T-cell (primary cell): ENCODE measurements at regions not wholly inside any gene's neighbourhood (a gene's known extent, or its start where the extent isn't known, plus 50 kb on each side); places are given as distances from the start of the nearest gene placed in this dataset.

Experiments used
- ATAC-seq, 4 experiments: fragments of 200-7000 bp in 3 of 4; fragments of 150-1000 bp in 1 of 4; cut with Tn5 transposase; replicated peaks in 1 of 4; 1 replicate in 3 of 4; 2 replicates in 1 of 4; pipeline ENCODE4 v1.10.0; 2021; ENCODE audit warnings: moderate library complexity in 3 of 4, mild to moderate bottlenecking in 2 of 4, moderate number of reproducible peaks in 1 of 4
- CTCF ChIA-PET, 2 donors: fragments of 300-600 bp; sonication (Branson Sonifier 250); formaldehyde crosslinking; loops; one replicate each; lab custom pipeline; 2022; ENCODE audit warnings: antibody characterized with exemption in 2 of 2; lab: Charles Lee
- POLR2A ChIA-PET, 2 donors: fragments of 300-600 bp; sonication (Branson Sonifier 250); formaldehyde crosslinking; loops; one replicate each; lab custom pipeline; 2022; ENCODE audit warnings: antibody characterized with exemption in 2 of 2; lab: Charles Lee
- DNase-seq, 35 experiments: peaks; one replicate each; pipeline versions ENCODE4 v3.0.0 to v3.0.0-alpha.2; 2013 to 2023
- H3K27ac ChIP-seq: one replicate; pipeline ENCODE4 v1.5.1; 2013; ENCODE audit warnings: low read length
- H3K27me3 ChIP-seq, 2 experiments: replicated peaks in 1 of 2; 1 replicate in 1 of 2; 2 replicates in 1 of 2; pipeline versions ENCODE4 v1.6.1 to v1.7.0; 2013; ENCODE audit warnings: low read length in 1 of 2, mixed read lengths in 1 of 2; ENCODE audit not compliant: control insufficient read depth in 2 of 2, insufficient read depth in 2 of 2; ENCODE audit errors: extremely low read depth in 1 of 2
- H3K36me3 ChIP-seq, 2 donors: 1 replicate in 1 of 2; 2 replicates in 1 of 2; pipeline versions ENCODE4 v1.6.1 to v1.7.0; 2013; ENCODE audit warnings: low read length in 1 of 2; ENCODE audit not compliant: control insufficient read depth in 2 of 2, insufficient read depth in 1 of 2; ENCODE audit errors: extremely low read depth in 1 of 2
- H3K4me1 ChIP-seq, 2 experiments: 1 replicate in 1 of 2; 2 replicates in 1 of 2; pipeline versions ENCODE4 v1.6.1 to v1.7.0; 2013; ENCODE audit warnings: low read length in 2 of 2, mixed read lengths in 1 of 2; ENCODE audit not compliant: insufficient read depth in 2 of 2, control insufficient read depth in 1 of 2; ENCODE audit errors: extremely low read depth in 1 of 2
- H3K4me3 ChIP-seq, 2 donors: 1 replicate in 1 of 2; 2 replicates in 1 of 2; pipeline versions ENCODE4 v1.5.1 to v1.7.0; 2013; ENCODE audit warnings: mild to moderate bottlenecking in 2 of 2, low read length in 1 of 2, moderate library complexity in 1 of 2; ENCODE audit not compliant: control insufficient read depth in 1 of 2; ENCODE audit errors: extremely low read depth in 1 of 2
- H3K9me3 ChIP-seq: 2 replicates; pipeline ENCODE4 v1.7.0; 2013
- H3K27ac Mint-ChIP-seq, 2 donors: one replicate each; pipeline ENCODE4 v1.8.0; 2020 to 2021; ENCODE audit warnings: mild to moderate bottlenecking in 2 of 2, mixed read lengths in 2 of 2
- H3K27me3 Mint-ChIP-seq, 2 donors: one replicate each; pipeline ENCODE4 v1.8.0; 2021 to 2022; ENCODE audit warnings: mixed read lengths in 2 of 2
- H3K36me3 Mint-ChIP-seq: one replicate; pipeline ENCODE4 v1.8.0; 2021; ENCODE audit warnings: mixed read lengths
- H3K4me1 Mint-ChIP-seq, 3 donors: one replicate each; pipeline ENCODE4 v1.8.0; 2020 to 2022; ENCODE audit warnings: mixed read lengths in 3 of 3, mild to moderate bottlenecking in 1 of 3
- H3K4me3 Mint-ChIP-seq, 3 donors: one replicate each; pipeline ENCODE4 v1.8.0; 2020 to 2022; ENCODE audit warnings: mild to moderate bottlenecking in 3 of 3, mixed read lengths in 3 of 3, moderate library complexity in 3 of 3
- H3K9me3 Mint-ChIP-seq, 3 donors: one replicate each; pipeline ENCODE4 v1.8.0; 2020 to 2022; ENCODE audit warnings: mixed read lengths in 3 of 3
- WGBS: methylation state at CpG from one replicate; pipeline ENCODE4 v1.1.5; 2013; ENCODE audit warnings: missing lambda C conversion rate; ENCODE audit not compliant: insufficient coverage; 5-methylcytosine and 5-hydroxymethylcytosine counted together

GRCh38 chr4:149136951-149137620 lies 678.6 kb downstream of the IQCM start:
- Histone ChIP-seq H3K27ac (no peak overlapping the region), H3K9me3 (no peaks in the 10 kb centered on the region), H3K36me3 (no peaks in the 10 kb centered on the region), H3K4me3 (no peak overlapping the region), H3K27me3 (no peaks in the 10 kb centered on the region), H3K4me1 (no peaks in the 10 kb centered on the region)
- no peak for DNase-seq
- ChIA-PET CTCF (no interaction called here), POLR2A (no interaction called here)
- H3K4me3 Mint-ChIP-seq: no peak overlapping the region
- no peaks in the 10 kb centered on the region for H3K36me3 Mint-ChIP-seq
- H3K9me3 Mint-ChIP-seq: peaks cover 0 to 14% (median 8%) of the 10 kb centered on the region in 3 donors
- WGBS: 45% methylated on average over 3 of the region's 3 CpGs
- H3K27ac Mint-ChIP-seq: no peak overlapping the region
- ATAC-seq: no peak
- no peaks in the 10 kb centered on the region for H3K4me1 Mint-ChIP-seq
- H3K27me3 Mint-ChIP-seq: peaks cover 0 to 1% of the 10 kb centered on the region in 2 donors

GRCh38 chr4:149135062-149135461 lies 680.6 kb downstream of the IQCM start:
- Mint-ChIP-seq H3K4me1 (no peaks in the 10 kb centered on the region), H3K4me3 (no peak overlapping the region), H3K36me3 (no peaks in the 10 kb centered on the region), H3K27me3 (peaks cover 0 to 1% of the 10 kb centered on the region in 2 donors), H3K27ac (no peak overlapping the region), H3K9me3 (peaks cover 0 to 14% (median 8%) of the 10 kb centered on the region in 3 donors)
- 83% methylated on average over 1 of the region's 4 CpGs for WGBS
- Histone ChIP-seq H3K4me3 (no peak overlapping the region), H3K4me1 (no peaks in the 10 kb centered on the region), H3K27ac (no peak overlapping the region), H3K27me3 (no peaks in the 10 kb centered on the region), H3K36me3 (no peaks in the 10 kb centered on the region), H3K9me3 (no peaks in the 10 kb centered on the region)
- DNase-seq (no peak), ATAC-seq (no peak)
- POLR2A ChIA-PET: no interaction called here
- CTCF ChIA-PET: no interaction called here

GRCh38 chr4:149121023-149121404 lies 678.8 kb upstream of the NR3C2 start:
- Mint-ChIP-seq H3K9me3 (no peaks in the 10 kb centered on the region), H3K27me3 (no peaks in the 10 kb centered on the region), H3K4me1 (no peaks in the 10 kb centered on the region), H3K27ac (no peak overlapping the region), H3K4me3 (no peak overlapping the region), H3K36me3 (no peaks in the 10 kb centered on the region)
- Histone ChIP-seq H3K4me1 (no peaks in the 10 kb centered on the region), H3K4me3 (no peak overlapping the region), H3K36me3 (no peaks in the 10 kb centered on the region), H3K9me3 (no peaks in the 10 kb centered on the region), H3K27me3 (no peaks in the 10 kb centered on the region), H3K27ac (no peak overlapping the region)
- 78% methylated on average over 3 of the region's 5 CpGs for WGBS
- ChIA-PET CTCF (no interaction called here), POLR2A (no interaction called here)
- DNase-seq: no peak
- no peak for ATAC-seq

- H3K4me1 Mint-ChIP-seq: no peaks in the 10 kb centered on the region
- H3K36me3 ChIP-seq: no peaks in the 10 kb centered on the region
- no CpG with 5 or more reads among the region's 2 CpGs for WGBS
- no peaks in the 10 kb centered on the region for H3K9me3 Mint-ChIP-seq
- H3K4me1 ChIP-seq: no peaks in the 10 kb centered on the region
- H3K9me3 ChIP-seq: no peaks in the 10 kb centered on the region
- no peak overlapping the region for H3K4me3 Mint-ChIP-seq
- H3K27ac Mint-ChIP-seq: no peak overlapping the region
- no peak for DNase-seq
- CTCF ChIA-PET: no interaction called here
- H3K27ac ChIP-seq: no peak overlapping the region
- H3K36me3 Mint-ChIP-seq: no peaks in the 10 kb centered on the region
- no peaks in the 10 kb centered on the region for H3K27me3 Mint-ChIP-seq
- ATAC-seq: no peak
- POLR2A ChIA-PET: no interaction called here
- H3K4me3 ChIP-seq: no peak overlapping the region
- H3K27me3 ChIP-seq: no peaks in the 10 kb centered on the region
Observed at GRCh38 chr4:149120331-149121022, 678.3 kb upstream of the NR3C2 start.

GRCh38 chr4:149116806-149117205 lies 674.6 kb upstream of the NR3C2 start:
- H3K36me3 ChIP-seq: no peaks in the 10 kb centered on the region
- no peaks in the 10 kb centered on the region for H3K27me3 Mint-ChIP-seq
- H3K4me3 ChIP-seq: no peak overlapping the region
- no peak overlapping the region for H3K27ac ChIP-seq
- H3K4me1 Mint-ChIP-seq: no peaks in the 10 kb centered on the region
- no peak overlapping the region for H3K4me3 Mint-ChIP-seq
- H3K27me3 ChIP-seq: no peaks in the 10 kb centered on the region
- no CpG with 5 or more reads among the region's 2 CpGs for WGBS
- no peak for DNase-seq
- ATAC-seq: no peak
- no peak overlapping the region for H3K27ac Mint-ChIP-seq
- no peaks in the 10 kb centered on the region for H3K9me3 ChIP-seq
- CTCF ChIA-PET: no interaction called here
- no peaks in the 10 kb centered on the region for H3K36me3 Mint-ChIP-seq
- no peaks in the 10 kb centered on the region for H3K4me1 ChIP-seq
- POLR2A ChIA-PET: no interaction called here
- H3K9me3 Mint-ChIP-seq: no peaks in the 10 kb centered on the region

GRCh38 chr4:149113804-149114430 lies 671.7 kb upstream of the NR3C2 start:
- no peak for ATAC-seq
- no peaks in the 10 kb centered on the region for H3K36me3 ChIP-seq

More at GRCh38 chr4:149113804-149114430, 671.7 kb upstream of the NR3C2 start:
- Mint-ChIP-seq H3K9me3 (peaks cover 0 to 3% (median 0%) of the 10 kb centered on the region in 3 donors), H3K4me3 (no peak overlapping the region), H3K36me3 (no peaks in the 10 kb centered on the region), H3K27me3 (peaks cover 0 to 2% of the 10 kb centered on the region in 2 donors), H3K27ac (no peak overlapping the region), H3K4me1 (no peaks in the 10 kb centered on the region)
- CTCF ChIA-PET: no interaction called here
- no peak overlapping the region for H3K27ac ChIP-seq
- WGBS: no CpG with 5 or more reads among the region's 1 CpG
- no peak overlapping the region for H3K4me3 ChIP-seq
- no peaks in the 10 kb centered on the region for H3K9me3 ChIP-seq
- POLR2A ChIA-PET: no interaction called here
- DNase-seq: no peak
- H3K27me3 ChIP-seq: no peaks in the 10 kb centered on the region
- H3K4me1 ChIP-seq: no peaks in the 10 kb centered on the region
